ENCODE measurements at regions not wholly inside any gene's neighbourhood (a gene's known extent, or its start where the extent isn't known, plus 50 kb on each side); places are given as distances from the start of the nearest gene placed in this dataset.

GRCh38 chr9:14554886-14555285 is 138.3 kb downstream of the ZDHHC21 start:
- TF ChIP-seq CTCF (IDR thresholded peaks at IDR 0.05) (no peak), FOXJ3 (CRISPR knock-in tag; IDR thresholded peaks at IDR 0.05) (no peak), TAF1 (IDR thresholded peaks at IDR 0.05; ENCODE audit: borderline replicate concordance, low read depth, low read length) (no peak), GABPA (IDR thresholded peaks at IDR 0.05; ENCODE audit: low read depth) (no peak), RCOR1 (IDR thresholded peaks at IDR 0.05; ENCODE audit: low read length) (no peak), USF2 (IDR thresholded peaks at IDR 0.05; ENCODE audit: borderline replicate concordance, low read depth, low read length) (no peak), POLR2AphosphoS5 (IDR thresholded peaks at IDR 0.05; ENCODE audit: low read depth, low read length) (no peak), MAX (IDR thresholded peaks at IDR 0.05; ENCODE audit: low read depth) (no peak), MXI1 (IDR thresholded peaks at IDR 0.05; ENCODE audit: low read depth, low read length) (no peak), IRF3 (IDR thresholded peaks at IDR 0.05; ENCODE audit: low read depth, low read length) (no peak), REST (IDR thresholded peaks at IDR 0.05; ENCODE audit: low read depth, low read length) (no peak), MEF2A (IDR thresholded peaks at IDR 0.05; ENCODE audit: borderline replicate concordance, low read depth) (no peak)
